Smooth muscle cell (in vitro differentiated cells): ENCODE measurements at regions not wholly inside any gene's neighbourhood (a gene's known extent, or its start where the extent isn't known, plus 50 kb on each side); places are given as distances from the start of the nearest gene placed in this dataset.

Experiments used
- DNase-seq: peaks from one replicate; lab custom pipeline; 2025; ENCODE audit not compliant: unreplicated experiment; lab: John Stamatoyannopoulos, UW
- H2AFZ ChIP-seq: fragments of 200-600 bp; sonication (generic); 2 replicates; pipeline ENCODE4 v1.6.0; 2016; ENCODE audit warnings: antibody characterized with exemption, low read depth, mild to moderate bottlenecking
- H3F3A ChIP-seq: fragments of 200-600 bp; sonication (generic); 2 replicates; pipeline ENCODE4 v1.6.0; 2017; ENCODE audit warnings: antibody characterized with exemption, low read depth
- H3K27ac ChIP-seq: fragments of 200-600 bp; sonication (generic); 2 replicates; pipeline ENCODE4 v1.5.1; 2016; ENCODE audit warnings: low read depth, mild to moderate bottlenecking
- H3K27me3 ChIP-seq: fragments of 200-600 bp; sonication (generic); 2 replicates; pipeline ENCODE4 v1.6.1; 2016; ENCODE audit warnings: low read depth, mild to moderate bottlenecking
- H3K36me3 ChIP-seq: fragments of 200-600 bp; sonication (generic); 2 replicates; pipeline ENCODE4 v1.5.1; 2016; ENCODE audit warnings: low read depth
- H3K4me1 ChIP-seq: fragments of 200-600 bp; sonication (generic); 2 replicates; pipeline ENCODE4 v1.5.1; 2016; ENCODE audit warnings: low read depth
- H3K4me2 ChIP-seq: fragments of 200-600 bp; sonication (generic); 2 replicates; pipeline ENCODE4 v1.6.0; 2016; ENCODE audit warnings: mild to moderate bottlenecking
- H3K4me3 ChIP-seq: fragments of 200-600 bp; sonication (generic); 2 replicates; pipeline ENCODE4 v1.5.1; 2016; ENCODE audit warnings: mild to moderate bottlenecking
- H3K79me2 ChIP-seq: fragments of 200-600 bp; sonication (generic); 2 replicates; pipeline ENCODE4 v1.6.0; 2016; ENCODE audit warnings: low read depth, mild to moderate bottlenecking
- H3K9ac ChIP-seq: fragments of 200-600 bp; sonication (generic); 2 replicates; pipeline ENCODE4 v1.6.0; 2016; ENCODE audit warnings: low read depth
- H3K9me3 ChIP-seq: fragments of 200-600 bp; sonication (generic); replicated peaks from 2 replicates; pipeline ENCODE4 v1.5.1; 2016; ENCODE audit warnings: low read depth
- H4K20me1 ChIP-seq: fragments of 200-600 bp; sonication (generic); 2 replicates; pipeline ENCODE4 v1.6.0; 2016; ENCODE audit warnings: low read depth
- WGBS: methylation state at CpG from one replicate; pipeline ENCODE4 v1.1.7; 2016; ENCODE audit warnings: low lambda C conversion rate; 5-methylcytosine and 5-hydroxymethylcytosine counted together
- TF ChIP-seq, protein P1 (sequence below): fragments of 200-600 bp; sonication (generic); IDR thresholded peaks from 2 replicates; pipeline ENCODE4 v1.5.1; 2017; ENCODE audit warnings: borderline replicate concordance, mild to moderate bottlenecking, antibody characterized with exemption; ENCODE audit not compliant: insufficient read depth, poor library complexity, severe bottlenecking

DNA sequence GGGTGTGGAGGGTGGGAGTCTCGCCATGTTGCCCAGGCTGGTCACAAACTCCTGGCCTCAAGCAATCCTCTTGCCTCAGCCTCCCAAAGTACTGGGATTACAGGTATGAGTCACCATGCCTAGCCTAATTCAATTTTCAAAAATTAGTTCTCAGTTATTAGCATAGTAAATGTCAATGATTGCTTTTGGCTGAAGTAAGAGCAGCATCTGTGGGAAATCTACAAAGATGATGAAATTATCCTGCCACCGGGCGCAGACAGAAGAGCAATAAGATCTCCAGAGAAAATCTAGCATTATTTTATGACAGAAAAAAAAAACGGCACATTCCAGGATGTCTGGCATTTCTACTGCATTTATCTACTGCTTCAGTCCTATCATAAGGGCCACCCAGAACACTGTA is 97.9 kb upstream of the DAAM1 start:
- Histone ChIP-seq H3K36me3 (no peaks in the 10 kb centered on the region), H3K9me3 (no peaks in the 10 kb centered on the region), H3K9ac (no peak overlapping the region), H3K27ac (no peak overlapping the region), H3K4me2 (no peak overlapping the region), H3K4me3 (no peak overlapping the region), H3F3A (no peaks in the 10 kb centered on the region), H3K27me3 (no peaks in the 10 kb centered on the region), H4K20me1 (no peaks in the 10 kb centered on the region), H3K4me1 (no peaks in the 10 kb centered on the region), H2AFZ (no peak overlapping the region), H3K79me2 (no peaks in the 10 kb centered on the region)
- 88% methylated on average over 4 of the region's 4 CpGs for WGBS
- TF ChIP-seq, protein P1, sequence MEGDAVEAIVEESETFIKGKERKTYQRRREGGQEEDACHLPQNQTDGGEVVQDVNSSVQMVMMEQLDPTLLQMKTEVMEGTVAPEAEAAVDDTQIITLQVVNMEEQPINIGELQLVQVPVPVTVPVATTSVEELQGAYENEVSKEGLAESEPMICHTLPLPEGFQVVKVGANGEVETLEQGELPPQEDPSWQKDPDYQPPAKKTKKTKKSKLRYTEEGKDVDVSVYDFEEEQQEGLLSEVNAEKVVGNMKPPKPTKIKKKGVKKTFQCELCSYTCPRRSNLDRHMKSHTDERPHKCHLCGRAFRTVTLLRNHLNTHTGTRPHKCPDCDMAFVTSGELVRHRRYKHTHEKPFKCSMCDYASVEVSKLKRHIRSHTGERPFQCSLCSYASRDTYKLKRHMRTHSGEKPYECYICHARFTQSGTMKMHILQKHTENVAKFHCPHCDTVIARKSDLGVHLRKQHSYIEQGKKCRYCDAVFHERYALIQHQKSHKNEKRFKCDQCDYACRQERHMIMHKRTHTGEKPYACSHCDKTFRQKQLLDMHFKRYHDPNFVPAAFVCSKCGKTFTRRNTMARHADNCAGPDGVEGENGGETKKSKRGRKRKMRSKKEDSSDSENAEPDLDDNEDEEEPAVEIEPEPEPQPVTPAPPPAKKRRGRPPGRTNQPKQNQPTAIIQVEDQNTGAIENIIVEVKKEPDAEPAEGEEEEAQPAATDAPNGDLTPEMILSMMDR, result no peak
- DNase-seq, result no peak

DNA sequence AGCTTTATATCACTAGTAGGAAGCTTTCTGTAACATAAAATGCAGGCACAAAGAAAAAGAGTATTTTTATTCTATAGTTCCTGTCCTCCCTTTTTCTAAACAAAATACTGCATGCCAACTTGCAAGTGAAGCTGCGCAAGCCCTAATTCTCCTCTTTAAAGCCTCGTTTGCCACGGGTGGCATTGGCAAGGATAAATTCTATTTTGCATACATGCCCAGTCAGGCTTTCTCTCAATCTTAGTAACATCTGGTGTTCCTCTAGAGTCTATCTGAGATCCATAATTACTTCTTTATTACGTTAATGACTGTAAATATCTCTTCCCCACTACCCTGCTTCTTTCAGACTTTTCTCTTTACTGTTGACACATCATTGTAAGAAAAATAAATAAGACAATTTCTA is 97.1 kb upstream of the DAAM1 start:
- WGBS, result 92% methylated on average over 4 of the region's 4 CpGs
- TF ChIP-seq, protein P1, result no peak
- H2AFZ ChIP-seq, result no peak overlapping the region

DNA sequence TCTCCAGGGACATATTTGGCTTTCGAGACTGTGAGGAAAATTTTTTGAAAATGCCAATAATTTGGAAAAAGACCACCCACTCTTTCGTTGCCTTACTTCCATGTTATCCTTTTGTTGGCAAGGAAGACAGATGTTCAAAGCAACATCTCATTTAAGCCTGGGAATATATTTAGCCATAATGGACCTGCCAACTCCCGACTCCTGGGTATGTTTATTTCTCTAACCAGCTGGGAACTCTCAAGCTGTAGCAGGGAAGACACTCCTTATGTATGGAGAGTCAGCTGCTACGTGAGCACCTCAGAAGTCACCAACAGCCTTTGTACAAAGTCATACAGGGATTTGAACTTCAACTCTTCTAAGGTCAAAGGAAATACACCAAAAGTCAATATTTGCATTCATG is 96.5 kb upstream of the DAAM1 start:
- H2AFZ ChIP-seq, result no peak overlapping the region
- no peak for DNase-seq
- no peaks in the 10 kb centered on the region for H3F3A ChIP-seq
- H3K27ac ChIP-seq, result no peak overlapping the region
- no peak overlapping the region for H3K4me3 ChIP-seq
- H4K20me1 ChIP-seq, result no peaks in the 10 kb centered on the region
- no peaks in the 10 kb centered on the region for H3K79me2 ChIP-seq
- no peaks in the 10 kb centered on the region for H3K27me3 ChIP-seq
- no peaks in the 10 kb centered on the region for H3K9me3 ChIP-seq
- no peak overlapping the region for H3K9ac ChIP-seq
- no peaks in the 10 kb centered on the region for H3K4me1 ChIP-seq
- 94% methylated on average over 4 of the region's 4 CpGs for WGBS
- TF ChIP-seq, protein P1, result no peak
- H3K4me2 ChIP-seq, result no peak overlapping the region
- H3K36me3 ChIP-seq, result no peaks in the 10 kb centered on the region

More for the DNA sequence above, 97.1 kb upstream of the DAAM1 start:
- no peaks in the 10 kb centered on the region for H3K36me3 ChIP-seq
- no peak overlapping the region for H3K4me3 ChIP-seq
- no peaks in the 10 kb centered on the region for H3K27me3 ChIP-seq
- no peak overlapping the region for H3K27ac ChIP-seq
- no peak for DNase-seq
- H3K79me2 ChIP-seq, result no peaks in the 10 kb centered on the region
- H3K4me2 ChIP-seq, result no peak overlapping the region
- no peak overlapping the region for H3K9ac ChIP-seq
- no peaks in the 10 kb centered on the region for H3F3A ChIP-seq
- H4K20me1 ChIP-seq, result no peaks in the 10 kb centered on the region
- H3K4me1 ChIP-seq, result no peaks in the 10 kb centered on the region
- no peaks in the 10 kb centered on the region for H3K9me3 ChIP-seq

DNA sequence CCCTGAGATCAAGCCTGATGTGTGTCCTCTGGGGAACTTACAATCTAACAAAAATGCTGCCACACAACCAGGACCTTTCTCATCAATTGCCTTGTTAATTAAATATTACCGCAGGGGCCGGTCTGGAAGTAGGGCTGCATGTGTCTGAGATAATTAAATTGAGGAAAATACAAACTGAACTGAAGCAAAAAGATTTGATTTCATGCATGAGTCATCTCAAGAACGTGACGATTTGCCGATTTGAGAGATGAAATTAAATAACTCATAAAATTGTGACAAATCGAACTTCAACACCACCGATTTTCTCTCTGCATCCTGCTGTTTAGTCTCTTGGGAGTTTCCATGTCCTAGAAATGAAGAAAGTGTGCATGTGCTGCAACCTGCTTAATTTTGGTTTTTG is 94.6 kb upstream of the DAAM1 start:
- Histone ChIP-seq H3K4me1 (no peaks in the 10 kb centered on the region), H3K27me3 (no peaks in the 10 kb centered on the region), H2AFZ (no peak overlapping the region), H3K79me2 (no peaks in the 10 kb centered on the region), H4K20me1 (no peaks in the 10 kb centered on the region), H3K9ac (no peak overlapping the region), H3K36me3 (no peaks in the 10 kb centered on the region), H3K9me3 (no peaks in the 10 kb centered on the region), H3K4me3 (no peak overlapping the region), H3K27ac (no peak overlapping the region), H3F3A (no peaks in the 10 kb centered on the region), H3K4me2 (no peak overlapping the region)
- WGBS, result 94% methylated on average over 7 of the region's 7 CpGs
- no peak for DNase-seq
- TF ChIP-seq, protein P1, result no peak
